ENCODE measurements at regions not wholly inside any gene's neighbourhood (a gene's known extent, or its start where the extent isn't known, plus 50 kb on each side); places are given as distances from the start of the nearest gene placed in this dataset.
"Not testable (repeated sequence)": the region's sequence is repeated elsewhere in the genome, so short reads cannot be mapped to it uniquely, and the experiment has no call there.

DNA sequence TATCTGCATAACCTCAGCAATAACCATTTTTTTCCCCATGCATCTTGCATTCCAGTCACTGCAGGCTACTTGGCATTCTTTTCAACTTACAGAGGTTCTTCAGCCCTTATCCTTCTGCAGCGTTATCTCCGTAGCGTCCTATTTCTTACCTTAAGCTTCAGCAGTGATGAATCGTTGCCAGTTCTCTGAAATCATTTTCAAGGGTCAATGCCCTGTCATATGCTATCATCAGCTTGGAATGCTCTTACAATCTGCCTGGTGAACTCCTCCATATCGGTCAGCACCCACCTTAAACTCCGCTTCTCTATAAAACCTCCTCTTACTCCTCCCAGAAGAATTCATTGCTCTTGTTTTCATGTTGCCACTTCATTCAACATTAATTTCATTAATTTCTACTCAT, 105.1 kb upstream of the DPH5 start:
- CTCF ChIA-PET, result interaction anchor here (1.6 to 2.0 kb wide), 2 partner anchors 9 to 108 kb away, joined by 4 to 6 read pairs; no protein-coding TSS in a partner anchor
- no peak overlapping the region for H3K4me3 Mint-ChIP-seq
- ATAC-seq (no peak), DNase-seq (no peak)
- no peaks in the 10 kb centered on the region for H3K36me3 Mint-ChIP-seq
- no peak overlapping the region for H3K27ac Mint-ChIP-seq
- no peaks in the 10 kb centered on the region for H3K27me3 Mint-ChIP-seq
- peaks cover 43% of the 10 kb centered on the region for H3K4me1 Mint-ChIP-seq
- no peaks in the 10 kb centered on the region for H3K9me3 Mint-ChIP-seq (ENCODE audit: low read depth)

GRCh38 chr1:101128846-101129245, 103.3 kb upstream of the DPH5 start:
- Mint-ChIP-seq H3K4me3 (no peak overlapping the region), H3K27ac (peak overlapping the region; percentile 78), H3K4me1 (peaks cover 45% of the 10 kb centered on the region), H3K27me3 (peaks cover 4% of the 10 kb centered on the region), H3K36me3 (peaks cover 7% of the 10 kb centered on the region), H3K9me3 (ENCODE audit: low read depth) (peaks cover 2% of the 10 kb centered on the region)
- CTCF ChIA-PET, result interaction anchor here (1.6 to 2.6 kb wide), 2 partner anchors 9 to 110 kb away, joined by 10 to 17 read pairs; no protein-coding TSS in a partner anchor
- DNase-seq (no peak), ATAC-seq (peak; percentile 80)

DNA sequence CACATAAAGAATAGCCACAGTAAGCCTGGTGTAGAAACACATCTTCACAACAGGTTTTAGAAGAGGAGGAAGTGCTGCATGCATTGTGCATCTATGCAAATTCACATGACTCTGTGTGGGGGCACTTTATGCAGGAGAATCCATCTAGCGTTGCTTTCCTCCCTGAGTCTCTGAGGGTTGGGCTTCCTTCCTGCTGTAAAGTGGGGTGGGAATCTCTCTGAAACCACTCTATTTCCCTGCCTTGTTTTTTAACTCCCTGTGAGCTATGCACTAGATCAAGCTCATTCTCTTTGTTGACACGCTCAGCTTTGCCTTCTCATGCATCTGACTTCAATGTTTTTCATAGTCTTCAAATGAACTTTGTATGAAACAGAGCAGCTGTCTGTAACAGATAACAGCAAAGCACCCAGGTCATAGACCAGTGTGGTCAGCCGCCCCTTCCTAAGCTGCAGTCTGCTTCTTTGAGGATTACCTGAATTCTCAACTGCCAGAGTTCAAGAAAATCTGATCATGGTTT, 102.7 kb upstream of the DPH5 start:
- CTCF ChIA-PET, result interaction anchor here (1.6 to 2.6 kb wide), 2 partner anchors 9 to 111 kb away, joined by 10 to 17 read pairs; no protein-coding TSS in a partner anchor
- Mint-ChIP-seq H3K36me3 (peaks cover 8% of the 10 kb centered on the region), H3K9me3 (ENCODE audit: low read depth) (peaks cover 2% of the 10 kb centered on the region), H3K4me3 (peak overlapping the region; percentile 12), H3K4me1 (peaks cover 49% of the 10 kb centered on the region), H3K27ac (peak overlapping the region; percentile 78), H3K27me3 (peaks cover 6% of the 10 kb centered on the region)
- ATAC-seq (peak; percentile 56), DNase-seq (no peak)

- ATAC-seq (no peak), DNase-seq (no peak)
- peaks cover 16% of the 10 kb centered on the region for H3K36me3 Mint-ChIP-seq
- H3K4me1 Mint-ChIP-seq, result peaks cover 58% of the 10 kb centered on the region
- CTCF ChIA-PET, result no interaction called here
- H3K27ac Mint-ChIP-seq, result no peak overlapping the region
- H3K9me3 Mint-ChIP-seq (ENCODE audit: low read depth), result peaks cover 2% of the 10 kb centered on the region
- H3K27me3 Mint-ChIP-seq, result peaks cover 21% of the 10 kb centered on the region
- no peak overlapping the region for H3K4me3 Mint-ChIP-seq
Measured at GRCh38 chr1:101124405-101124804, 98.8 kb upstream of the DPH5 start.

DNA sequence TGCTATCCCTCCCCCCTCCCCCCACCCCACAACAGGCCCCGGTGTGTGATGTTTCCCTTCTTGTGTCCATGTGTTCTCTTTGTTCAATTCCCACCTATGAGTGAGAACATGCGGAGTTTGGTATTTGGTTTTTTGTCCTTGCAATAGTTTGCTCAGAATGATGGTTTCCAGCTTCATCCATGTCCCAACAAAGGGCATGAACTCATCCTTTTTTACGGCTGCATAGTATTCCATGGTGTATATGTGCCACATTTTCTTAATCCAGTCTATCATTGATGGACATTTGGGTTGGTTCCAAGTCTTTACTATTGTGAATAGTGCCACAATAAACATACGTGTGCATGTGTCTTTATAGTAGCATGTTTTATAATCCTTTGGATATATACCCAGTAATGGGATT, 98.3 kb upstream of the DPH5 start:
- not testable (repeated sequence) for H3K27ac Mint-ChIP-seq; H3K4me3 Mint-ChIP-seq; ATAC-seq; H3K9me3 Mint-ChIP-seq (ENCODE audit: low read depth); DNase-seq
- Mint-ChIP-seq H3K4me1 (peaks cover 56% of the 10 kb centered on the region), H3K36me3 (peaks cover 20% of the 10 kb centered on the region), H3K27me3 (peaks cover 23% of the 10 kb centered on the region)
- CTCF ChIA-PET, result interaction anchor here (0.6 kb wide), 1 partner anchor 28 kb away, joined by 3 read pairs; no protein-coding TSS in a partner anchor

- peak overlapping the region; percentile 71 for H3K27ac Mint-ChIP-seq
Measured at GRCh38 chr1:101122452-101123166, 97.0 kb upstream of the DPH5 start.

GRCh38 chr1:101121975-101122374, 96.4 kb upstream of the DPH5 start:
- H3K4me3 Mint-ChIP-seq, result no peak overlapping the region
- H3K36me3 Mint-ChIP-seq, result peaks cover 23% of the 10 kb centered on the region
- peak overlapping the region; percentile 71 for H3K27ac Mint-ChIP-seq
- no peak for ATAC-seq
- CTCF ChIA-PET, result interaction anchor here (1.1 to 2.5 kb wide), 5 partner anchors 10 to 166 kb away, joined by 3 to 12 read pairs (median 3); no protein-coding TSS in a partner anchor
- DNase-seq, result no peak
- H3K27me3 Mint-ChIP-seq, result peaks cover 24% of the 10 kb centered on the region
- peaks cover 2% of the 10 kb centered on the region for H3K9me3 Mint-ChIP-seq (ENCODE audit: low read depth)
- peaks cover 44% of the 10 kb centered on the region for H3K4me1 Mint-ChIP-seq

More at GRCh38 chr1:101122452-101123166, 97.0 kb upstream of the DPH5 start:
- H3K4me3 Mint-ChIP-seq, result no peak overlapping the region
- H3K36me3 Mint-ChIP-seq, result peaks cover 23% of the 10 kb centered on the region
- H3K4me1 Mint-ChIP-seq, result peaks cover 44% of the 10 kb centered on the region
- peaks cover 23% of the 10 kb centered on the region for H3K27me3 Mint-ChIP-seq
- H3K9me3 Mint-ChIP-seq (ENCODE audit: low read depth), result peaks cover 2% of the 10 kb centered on the region
- CTCF ChIA-PET, result interaction anchor here (1.1 to 2.5 kb wide), 4 partner anchors 10 to 165 kb away, joined by 3 to 12 read pairs (median 6); no protein-coding TSS in a partner anchor
- ATAC-seq (peak; percentile 72), DNase-seq (peak; percentile 64)

GRCh38 chr1:101121504-101121903, 95.9 kb upstream of the DPH5 start:
- CTCF ChIA-PET, result interaction anchor here (1.1 to 2.5 kb wide), 5 partner anchors 9 to 166 kb away, joined by 3 to 12 read pairs (median 3); no protein-coding TSS in a partner anchor

DNA sequence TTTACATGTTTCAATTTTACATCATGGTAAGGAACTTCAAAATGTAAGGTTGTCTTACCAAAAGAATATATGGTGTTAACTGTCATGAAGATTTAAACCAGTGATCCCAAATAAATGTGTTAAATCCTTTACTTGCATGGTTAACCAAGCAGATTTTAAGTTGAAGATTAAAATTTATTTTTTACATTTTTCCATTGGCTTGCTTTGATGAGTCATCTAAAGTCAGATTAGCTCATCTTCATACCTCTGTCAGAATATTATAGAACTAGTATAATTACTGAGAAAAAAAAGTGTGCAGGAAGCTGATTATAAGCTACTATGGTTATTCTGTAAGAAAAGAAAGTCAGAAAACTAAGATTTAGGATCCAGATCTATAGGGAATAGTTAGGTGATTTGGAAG, 95.3 kb upstream of the DPH5 start:
- Mint-ChIP-seq H3K4me3 (no peak overlapping the region), H3K4me1 (peaks cover 44% of the 10 kb centered on the region), H3K27ac (peak overlapping the region; percentile 39), H3K9me3 (ENCODE audit: low read depth) (peaks cover 2% of the 10 kb centered on the region), H3K27me3 (peaks cover 25% of the 10 kb centered on the region), H3K36me3 (peaks cover 23% of the 10 kb centered on the region)
- no peak for DNase-seq
- CTCF ChIA-PET, result interaction anchor here (1.5 to 2.5 kb wide), 2 partner anchors 131 to 167 kb away, joined by 3 to 8 read pairs; no protein-coding TSS in a partner anchor
- ATAC-seq, result no peak

More at GRCh38 chr1:101121504-101121903, 95.9 kb upstream of the DPH5 start:
- Mint-ChIP-seq H3K4me1 (peaks cover 44% of the 10 kb centered on the region), H3K4me3 (no peak overlapping the region), H3K27me3 (peaks cover 25% of the 10 kb centered on the region), H3K9me3 (ENCODE audit: low read depth) (peaks cover 2% of the 10 kb centered on the region), H3K27ac (peak overlapping the region; percentile 71), H3K36me3 (peaks cover 23% of the 10 kb centered on the region)
- ATAC-seq (no peak), DNase-seq (no peak)

DNA sequence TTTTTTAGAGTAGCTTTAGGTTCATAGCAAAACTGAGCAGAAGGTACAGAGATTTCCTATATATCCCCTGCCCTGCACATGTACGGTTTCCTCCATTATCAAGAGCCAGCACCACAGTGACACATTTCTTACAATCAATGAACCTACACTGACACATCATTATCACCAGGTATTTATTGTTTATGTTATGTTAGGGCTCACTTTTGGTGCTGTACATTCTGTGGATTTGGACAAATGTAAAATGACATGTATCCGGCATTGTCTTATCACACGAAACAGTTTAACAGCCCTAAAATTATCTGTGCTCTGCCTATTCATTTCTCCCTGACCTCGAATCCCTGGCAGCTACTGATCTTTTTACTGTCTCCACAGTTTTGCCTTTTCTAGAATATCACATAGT, 93.7 kb upstream of the DPH5 start:
- ATAC-seq (no peak), DNase-seq (no peak)
- Mint-ChIP-seq H3K4me1 (peaks cover 36% of the 10 kb centered on the region), H3K9me3 (ENCODE audit: low read depth) (no peaks in the 10 kb centered on the region), H3K4me3 (no peak overlapping the region), H3K27me3 (peaks cover 21% of the 10 kb centered on the region), H3K27ac (no peak overlapping the region), H3K36me3 (peaks cover 19% of the 10 kb centered on the region)
- CTCF ChIA-PET, result no interaction called here

DNA sequence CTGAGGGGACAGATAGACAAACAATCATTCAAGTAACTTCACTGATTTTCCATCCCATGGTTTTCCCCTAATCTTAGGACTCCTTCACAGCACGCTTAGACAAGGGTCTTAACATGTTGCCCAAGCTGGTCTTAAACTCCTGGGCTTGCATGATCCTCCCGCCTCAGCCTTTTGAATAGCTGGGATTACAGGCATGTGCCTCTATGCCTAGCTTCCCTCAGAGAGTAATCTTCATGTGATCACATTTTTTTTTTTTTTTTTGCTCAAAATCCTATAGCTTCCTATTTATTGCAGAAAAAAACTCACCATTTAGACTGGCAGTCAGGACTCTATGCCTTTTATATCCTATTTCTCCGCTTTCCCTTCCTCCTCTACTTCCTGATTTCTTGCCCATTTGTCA, 90.4 kb upstream of the DPH5 start:
- Mint-ChIP-seq H3K36me3 (peaks cover 42% of the 10 kb centered on the region), H3K4me3 (no peak overlapping the region), H3K27me3 (peaks cover 12% of the 10 kb centered on the region), H3K4me1 (peaks cover 29% of the 10 kb centered on the region), H3K9me3 (ENCODE audit: low read depth) (peaks cover 2% of the 10 kb centered on the region), H3K27ac (no peak overlapping the region)
- CTCF ChIA-PET, result no interaction called here
- ATAC-seq, result no peak
- no peak for DNase-seq

DNA sequence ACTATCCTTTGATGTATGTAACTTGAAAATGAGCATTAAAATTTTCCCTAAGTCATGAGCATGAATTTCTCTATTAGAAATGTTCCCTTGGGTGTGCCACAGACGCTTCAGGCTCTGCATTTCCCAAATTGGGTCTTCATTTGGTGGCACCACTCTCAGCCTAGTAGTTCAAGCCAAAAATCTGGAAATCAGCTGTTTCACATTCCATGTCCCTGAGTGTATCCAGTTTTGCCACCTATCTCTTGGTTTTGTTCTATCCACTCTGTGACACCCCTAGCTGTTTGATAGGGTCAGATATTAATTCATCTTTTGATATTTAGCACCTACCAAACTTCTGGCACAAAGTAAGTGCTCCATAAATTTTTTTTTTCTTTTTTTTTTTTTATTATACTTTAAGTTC, 89.5 kb upstream of the DPH5 start:
- CTCF ChIA-PET, result interaction anchor here (0.6 kb wide), 1 partner anchor 373 kb away, joined by 3 read pairs; no protein-coding TSS in a partner anchor
- no peak for DNase-seq
- peaks cover 7% of the 10 kb centered on the region for H3K27me3 Mint-ChIP-seq
- H3K4me1 Mint-ChIP-seq, result peaks cover 32% of the 10 kb centered on the region
- H3K27ac Mint-ChIP-seq, result no peak overlapping the region
- peaks cover 4% of the 10 kb centered on the region for H3K9me3 Mint-ChIP-seq (ENCODE audit: low read depth)
- no peak for ATAC-seq
- H3K4me3 Mint-ChIP-seq, result no peak overlapping the region
- H3K36me3 Mint-ChIP-seq, result peaks cover 46% of the 10 kb centered on the region

- peaks cover 31% of the 10 kb centered on the region for H3K4me1 Mint-ChIP-seq
Measured at GRCh38 chr1:101114128-101114527, 88.5 kb upstream of the DPH5 start.

More at GRCh38 chr1:101114128-101114527, 88.5 kb upstream of the DPH5 start:
- H3K4me3 Mint-ChIP-seq; CTCF ChIA-PET; H3K27ac Mint-ChIP-seq; DNase-seq; ATAC-seq; H3K27me3 Mint-ChIP-seq; H3K9me3 Mint-ChIP-seq (ENCODE audit: low read depth): not testable (repeated sequence)
- peaks cover 44% of the 10 kb centered on the region for H3K36me3 Mint-ChIP-seq
